ENCODE measurements at regions not wholly inside any gene's neighbourhood (a gene's known extent, or its start where the extent isn't known, plus 50 kb on each side); places are given as distances from the start of the nearest gene placed in this dataset.
"Not testable (repeated sequence)": the region's sequence is repeated elsewhere in the genome, so short reads cannot be mapped to it uniquely, and the experiment has no call there.

DNA sequence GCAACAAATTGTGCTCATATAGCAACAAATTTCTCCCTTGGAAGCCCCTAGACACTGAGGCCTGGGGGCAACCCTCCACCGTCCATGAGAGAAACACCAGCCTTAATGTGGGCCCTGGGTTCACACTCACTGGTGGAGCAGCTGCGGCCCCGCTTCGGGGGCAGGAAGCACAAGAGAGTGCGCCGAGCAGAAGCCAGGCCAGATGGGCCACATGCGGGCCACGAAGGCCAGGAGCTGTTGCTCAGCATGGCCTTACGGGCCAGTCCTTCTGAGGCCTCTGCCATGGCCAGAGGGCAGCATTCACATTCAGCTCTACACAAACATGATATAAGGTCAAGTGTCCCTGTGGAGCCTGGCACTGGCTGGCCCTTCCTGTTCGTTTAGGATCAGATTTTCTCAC, 60.0 kb upstream of the VIPR2 start:
- no peak overlapping the region for H3K9ac ChIP-seq (ENCODE audit: insufficient read depth, low read depth, low read length)
- 57% methylated on average over 9 of the region's 10 CpGs for WGBS (ENCODE audit: low lambda C conversion rate)
- no peaks in the 10 kb centered on the region for H3K4me1 ChIP-seq (ENCODE audit: insufficient read depth, low read length)
- no peak for ATAC-seq
- no peaks in the 10 kb centered on the region for H4K20me1 ChIP-seq (ENCODE audit: insufficient read depth, low read length)
- ChIA-PET CTCF (ENCODE audit: low intra/inter-chr PET ratio, low total read pairs) (no interaction called here), POLR2A (no interaction called here)
- no peak overlapping the region for H3K4me2 ChIP-seq (ENCODE audit: low read depth, low read length)
- intact Hi-C loops (cut with micrococcal nuclease; ENCODE audit: unreplicated experiment): no loop called here
- no peaks in the 10 kb centered on the region for H3K79me2 ChIP-seq (ENCODE audit: insufficient read depth, low read length)
- peaks cover 0 to 22% of the 10 kb centered on the region in 2 experiments; a peak in 3 of 5 replicates for H3K27me3 ChIP-seq (ENCODE audit: control insufficient read depth in 1 of 2, insufficient read depth in 2 of 2, low read length in 2 of 2)
- DNase-seq (ENCODE audit: low spot score): no peak
- in situ Hi-C loops (cut with HindIII; ENCODE audit: extremely low pct_ligation_motif_present, low pct_unique_long_range_greater_than_20kb): no loop called here
- H3K4me3 ChIP-seq (replicated peaks in 1 of 3; ENCODE audit: insufficient read depth in 1 of 3, low read depth in 2 of 3, low read length in 3 of 3): no peak overlapping the region
- no peak overlapping the region for H3K27ac ChIP-seq (ENCODE audit: extremely low read length, insufficient read depth, low read length)
- no peak for TF ChIP-seq PHF5A (CRISPR knock-in tag; IDR thresholded peaks at IDR 0.05; ENCODE audit: low read depth, unreplicated experiment)
- TF ChIP-seq TAF1 (CRISPR knock-in tag; IDR thresholded peaks at IDR 0.05): no peak
- TF ChIP-seq, protein P1, sequence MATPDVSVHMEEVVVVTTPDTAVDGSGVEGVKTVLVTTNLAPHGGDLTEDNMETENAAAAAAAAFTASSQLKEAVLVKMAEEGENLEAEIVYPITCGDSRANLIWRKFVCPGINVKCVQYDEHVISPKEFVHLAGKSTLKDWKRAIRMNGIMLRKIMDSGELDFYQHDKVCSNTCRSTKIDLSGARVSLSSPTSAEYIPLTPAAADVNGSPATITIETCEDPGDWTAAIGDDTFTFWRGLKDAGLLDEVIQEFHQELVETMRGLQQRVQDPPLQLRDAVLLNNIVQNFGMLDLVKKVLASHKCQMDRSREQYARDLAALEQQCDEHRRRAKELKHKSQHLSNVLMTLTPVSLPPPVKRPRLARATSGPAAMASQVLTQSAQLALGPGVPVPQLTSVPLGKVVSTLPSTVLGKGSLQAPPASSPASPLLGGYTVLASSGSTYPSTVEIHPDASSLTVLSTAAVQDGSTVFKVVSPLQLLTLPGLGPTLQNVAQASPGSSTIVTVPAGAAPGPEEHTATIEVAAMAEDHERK (CRISPR knock-in tag; IDR thresholded peaks at IDR 0.05; ENCODE audit: low read depth): no peak
- TF ChIP-seq GTF3A (CRISPR knock-in tag; conservative IDR thresholded peaks at IDR 0.05): no peak
- no peak for TF ChIP-seq ZKSCAN5 (CRISPR knock-in tag; IDR thresholded peaks at IDR 0.05)
- no peak for TF ChIP-seq TEAD2 (CRISPR knock-in tag; IDR thresholded peaks at IDR 0.05)
- H2AFZ ChIP-seq (ENCODE audit: low read length): no peak overlapping the region
- no peak for FAIRE-seq
- H3K36me3 ChIP-seq (replicated peaks in 1 of 2; ENCODE audit: control insufficient read depth in 1 of 2, insufficient read depth in 2 of 2, low read length in 2 of 2): no peaks in the 10 kb centered on the region
- BruUV-seq (replicated peaks): no TSS peak
- H3K9me3 ChIP-seq (ENCODE audit: low read length): no peaks in the 10 kb centered on the region

DNA sequence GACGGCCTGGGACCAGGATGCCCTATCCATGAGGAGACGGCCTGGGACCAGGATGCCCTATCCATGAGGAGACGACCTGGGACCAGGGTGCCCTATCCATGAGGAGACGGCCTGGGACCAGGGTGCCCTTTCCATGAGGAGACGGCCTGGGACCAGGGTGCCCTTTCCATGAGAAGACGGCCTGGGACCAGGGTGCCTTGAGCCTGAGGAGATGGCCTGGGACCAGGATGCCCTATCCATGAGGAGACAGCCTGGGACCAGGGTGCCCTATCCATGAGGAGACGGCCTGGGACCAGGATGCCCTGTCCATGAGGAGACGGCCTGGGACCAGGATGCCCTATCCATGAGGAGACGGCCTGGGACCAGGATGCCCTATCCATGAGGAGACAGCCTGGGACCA, 58.6 kb upstream of the VIPR2 start:
- 16% methylated on average over 6 of the region's 9 CpGs for WGBS (ENCODE audit: low lambda C conversion rate)
- H2AFZ ChIP-seq (ENCODE audit: low read length); ATAC-seq; H3K36me3 ChIP-seq (replicated peaks in 1 of 2; ENCODE audit: control insufficient read depth in 1 of 2, insufficient read depth in 2 of 2, low read length in 2 of 2); POLR2A ChIA-PET; CTCF ChIA-PET (ENCODE audit: low intra/inter-chr PET ratio, low total read pairs); H3K27ac ChIP-seq (ENCODE audit: extremely low read length, insufficient read depth, low read length); H3K4me1 ChIP-seq (ENCODE audit: insufficient read depth, low read length); H3K4me3 ChIP-seq (replicated peaks in 1 of 3; ENCODE audit: insufficient read depth in 1 of 3, low read depth in 2 of 3, low read length in 3 of 3); H3K79me2 ChIP-seq (ENCODE audit: insufficient read depth, low read length); H3K9me3 ChIP-seq (ENCODE audit: low read length); FAIRE-seq; H3K9ac ChIP-seq (ENCODE audit: insufficient read depth, low read depth, low read length); BruUV-seq (replicated peaks); intact Hi-C loops (cut with micrococcal nuclease; ENCODE audit: unreplicated experiment); DNase-seq (ENCODE audit: low spot score); in situ Hi-C loops (cut with HindIII; ENCODE audit: extremely low pct_ligation_motif_present, low pct_unique_long_range_greater_than_20kb); H4K20me1 ChIP-seq (ENCODE audit: insufficient read depth, low read length); H3K4me2 ChIP-seq (ENCODE audit: low read depth, low read length): not testable (repeated sequence)
- H3K27me3 ChIP-seq (ENCODE audit: control insufficient read depth in 1 of 2, insufficient read depth in 2 of 2, low read length in 2 of 2): peaks cover 2 to 19% of the 10 kb centered on the region in 2 experiments; a peak in 4 of 5 replicates
